VCaP (cell line): ENCODE measurements at regions not wholly inside any gene's neighbourhood (a gene's known extent, or its start where the extent isn't known, plus 50 kb on each side); places are given as distances from the start of the nearest gene placed in this dataset.
"Not testable (repeated sequence)": the region's sequence is repeated elsewhere in the genome, so short reads cannot be mapped to it uniquely, and the experiment has no call there.

Experiments
- H3K27ac ChIP-seq: fragments of 450-650 bp; 2 replicates; pipeline ENCODE4 v1.5.1; 2017
- TF ChIP-seq, protein P1 (sequence below): fragments of 450-650 bp; conservative IDR thresholded peaks from 2 replicates; pipeline ENCODE4 v1.5.1; 2017; ENCODE audit warnings: mild to moderate bottlenecking, moderate library complexity

DNA sequence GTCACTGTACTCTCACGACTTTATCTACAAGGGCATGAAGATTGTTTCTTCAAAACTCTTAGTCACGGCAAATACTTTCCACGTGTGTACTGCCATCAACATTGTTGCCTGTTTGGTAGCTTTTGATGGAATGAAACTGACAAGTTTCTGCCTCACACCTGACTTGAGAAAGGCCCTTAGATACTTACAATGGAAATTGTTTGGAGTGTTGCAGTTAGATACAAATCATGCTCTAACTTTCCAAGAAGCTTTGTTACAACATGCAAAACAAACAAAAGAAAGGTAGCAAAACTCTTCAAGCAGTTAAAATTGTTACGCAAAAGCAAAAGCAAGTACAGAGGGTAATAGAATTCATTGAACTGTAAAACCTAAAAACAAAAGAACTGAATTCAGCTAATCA, 91.1 kb upstream of the TLE4 start:
- no peak overlapping the region for H3K27ac ChIP-seq
- TF ChIP-seq, protein P1, sequence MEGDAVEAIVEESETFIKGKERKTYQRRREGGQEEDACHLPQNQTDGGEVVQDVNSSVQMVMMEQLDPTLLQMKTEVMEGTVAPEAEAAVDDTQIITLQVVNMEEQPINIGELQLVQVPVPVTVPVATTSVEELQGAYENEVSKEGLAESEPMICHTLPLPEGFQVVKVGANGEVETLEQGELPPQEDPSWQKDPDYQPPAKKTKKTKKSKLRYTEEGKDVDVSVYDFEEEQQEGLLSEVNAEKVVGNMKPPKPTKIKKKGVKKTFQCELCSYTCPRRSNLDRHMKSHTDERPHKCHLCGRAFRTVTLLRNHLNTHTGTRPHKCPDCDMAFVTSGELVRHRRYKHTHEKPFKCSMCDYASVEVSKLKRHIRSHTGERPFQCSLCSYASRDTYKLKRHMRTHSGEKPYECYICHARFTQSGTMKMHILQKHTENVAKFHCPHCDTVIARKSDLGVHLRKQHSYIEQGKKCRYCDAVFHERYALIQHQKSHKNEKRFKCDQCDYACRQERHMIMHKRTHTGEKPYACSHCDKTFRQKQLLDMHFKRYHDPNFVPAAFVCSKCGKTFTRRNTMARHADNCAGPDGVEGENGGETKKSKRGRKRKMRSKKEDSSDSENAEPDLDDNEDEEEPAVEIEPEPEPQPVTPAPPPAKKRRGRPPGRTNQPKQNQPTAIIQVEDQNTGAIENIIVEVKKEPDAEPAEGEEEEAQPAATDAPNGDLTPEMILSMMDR = no peak

DNA sequence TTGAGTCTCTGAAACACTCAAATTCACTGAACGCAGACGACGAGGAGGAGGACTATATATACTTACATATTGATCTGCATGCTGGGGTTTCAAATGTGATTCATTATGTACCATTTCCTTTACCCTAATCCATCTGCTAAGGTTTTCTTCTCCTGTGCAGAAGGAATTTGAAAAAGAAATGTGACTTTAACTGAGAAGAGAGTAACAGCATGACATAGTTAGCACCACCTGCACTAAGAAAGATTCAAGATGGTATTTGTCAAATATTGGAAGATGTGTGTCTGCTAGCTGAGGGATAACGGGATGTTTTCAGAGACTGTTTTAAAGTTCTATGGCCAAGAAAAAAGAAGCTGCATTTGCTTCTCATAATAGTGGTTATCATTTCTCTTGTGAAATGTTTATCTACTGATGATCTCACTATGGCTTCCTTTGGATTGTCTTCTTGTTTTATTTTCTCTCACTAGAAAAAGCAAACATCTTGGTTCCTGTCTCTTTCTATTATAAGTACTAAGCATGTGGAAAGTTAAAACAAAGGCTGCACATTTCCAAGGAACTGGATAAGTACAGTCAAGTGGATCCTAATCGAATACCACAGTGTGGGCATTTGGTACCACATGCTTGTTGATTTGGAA, 89.8 kb upstream of the TLE4 start:
- H3K27ac ChIP-seq = no peak overlapping the region
- TF ChIP-seq, protein P1 = no peak

GRCh38 chr9:79485258-79485657, 86.5 kb upstream of the TLE4 start:
- H3K27ac ChIP-seq = no peak overlapping the region
- TF ChIP-seq, protein P1 = no peak

DNA sequence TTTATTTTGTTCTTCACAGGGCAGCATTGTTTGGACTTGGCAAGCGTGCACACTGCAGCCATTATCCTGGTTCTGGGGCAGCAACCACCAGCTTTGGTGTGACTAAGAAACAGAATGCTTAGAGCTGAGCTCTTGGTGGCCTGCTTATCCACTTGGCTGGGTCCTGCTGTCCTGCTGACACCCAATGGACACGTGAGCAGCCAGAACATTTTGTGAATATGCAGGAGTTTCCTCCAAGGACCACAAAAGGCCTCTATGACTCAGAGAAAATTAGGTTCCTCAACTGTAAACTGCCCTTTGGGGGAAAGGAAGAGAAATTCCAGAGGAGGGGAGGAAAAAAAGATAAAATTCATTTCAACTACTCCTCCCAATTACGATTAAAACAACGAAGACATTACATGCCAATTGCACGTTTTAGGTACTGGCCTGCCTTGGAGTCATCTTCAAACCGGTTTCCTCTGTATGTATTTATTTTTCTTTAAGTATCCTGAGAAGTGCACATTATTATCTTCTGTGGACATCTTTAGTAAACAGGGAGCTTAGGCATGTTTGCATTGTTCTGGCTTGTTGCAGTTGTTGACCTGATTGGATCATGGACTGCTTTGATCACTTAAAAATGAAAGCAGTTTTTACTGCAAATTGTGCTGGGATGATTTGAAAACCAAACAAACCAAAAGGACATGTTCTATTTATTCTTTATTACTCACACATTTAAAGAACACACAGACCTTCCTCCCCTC, 82.3 kb upstream of the TLE4 start:
- peak overlapping the region; percentile 70 for H3K27ac ChIP-seq
- TF ChIP-seq, protein P1 = no peak

DNA sequence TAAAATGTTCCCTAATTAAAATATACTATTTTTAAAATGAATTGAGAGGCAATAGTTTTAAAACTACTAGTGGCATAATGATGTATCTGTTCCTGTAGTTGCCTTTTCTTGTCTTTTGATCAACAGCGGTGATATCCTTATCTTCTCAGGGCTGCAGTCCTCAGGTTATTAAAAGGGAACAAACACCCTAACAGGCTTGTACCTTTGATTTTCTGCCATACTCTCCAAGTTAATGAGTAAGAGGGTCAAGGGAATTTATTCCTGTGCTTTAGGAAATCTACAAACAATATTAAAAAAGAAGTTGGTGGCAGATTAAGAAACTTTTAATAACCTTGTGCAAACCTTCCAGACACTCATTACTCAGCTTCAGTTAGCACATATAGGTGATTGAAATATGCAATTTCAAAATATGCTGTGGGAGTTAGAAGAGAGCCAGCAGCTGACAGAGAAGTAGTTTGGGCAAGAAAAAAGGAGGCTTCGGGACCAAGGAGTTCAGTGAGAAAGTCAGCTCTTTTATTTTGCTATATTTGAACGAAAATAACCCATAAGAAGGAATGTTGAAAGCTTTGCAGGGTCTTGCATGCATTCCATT, 81.0 kb upstream of the TLE4 start:
- TF ChIP-seq, protein P1 = no peak
- H3K27ac ChIP-seq = peak overlapping the region; percentile 70

- TF ChIP-seq, protein P1 = no peak
- no peak overlapping the region for H3K27ac ChIP-seq
These were observed 79.4 kb upstream of the TLE4 start for GRCh38 chr9:79492092-79493009.

DNA sequence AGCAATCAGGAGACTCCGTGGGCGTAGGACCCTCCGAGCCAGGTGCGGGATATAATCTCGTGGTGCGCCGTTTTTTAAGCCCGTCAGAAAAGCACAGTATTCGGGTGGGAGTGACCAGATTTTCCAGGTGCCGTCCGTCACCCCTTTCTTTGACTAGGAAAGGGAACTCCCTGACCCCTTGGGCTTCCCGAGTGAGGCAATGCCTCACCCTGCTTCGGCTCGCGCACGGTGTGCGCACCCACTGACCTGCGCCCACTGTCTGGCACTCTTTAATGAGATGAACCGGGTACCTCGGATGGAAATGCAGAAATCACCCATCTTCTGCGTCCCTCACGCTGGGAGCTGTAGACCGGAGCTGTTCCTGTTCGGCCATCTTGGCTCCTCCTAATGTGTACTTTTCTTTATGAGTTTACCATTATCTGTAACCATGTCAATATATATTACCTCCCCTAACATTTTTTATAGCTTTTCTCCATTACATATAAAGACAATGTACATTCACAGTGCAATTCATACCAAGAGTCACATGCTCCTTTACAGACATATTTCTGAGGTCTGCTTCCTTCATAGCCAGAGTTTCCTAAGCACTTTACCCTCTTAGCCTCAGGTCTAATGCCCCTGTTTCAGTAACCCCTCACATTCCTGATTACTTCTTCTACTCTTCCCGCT, 71.4 kb upstream of the TLE4 start:
- H3K27ac ChIP-seq = not testable (repeated sequence)
